ENCODE measurements at regions not wholly inside any gene's neighbourhood (a gene's known extent, or its start where the extent isn't known, plus 50 kb on each side); places are given as distances from the start of the nearest gene placed in this dataset.
"Not testable (repeated sequence)": the region's sequence is repeated elsewhere in the genome, so short reads cannot be mapped to it uniquely, and the experiment has no call there.

DNA sequence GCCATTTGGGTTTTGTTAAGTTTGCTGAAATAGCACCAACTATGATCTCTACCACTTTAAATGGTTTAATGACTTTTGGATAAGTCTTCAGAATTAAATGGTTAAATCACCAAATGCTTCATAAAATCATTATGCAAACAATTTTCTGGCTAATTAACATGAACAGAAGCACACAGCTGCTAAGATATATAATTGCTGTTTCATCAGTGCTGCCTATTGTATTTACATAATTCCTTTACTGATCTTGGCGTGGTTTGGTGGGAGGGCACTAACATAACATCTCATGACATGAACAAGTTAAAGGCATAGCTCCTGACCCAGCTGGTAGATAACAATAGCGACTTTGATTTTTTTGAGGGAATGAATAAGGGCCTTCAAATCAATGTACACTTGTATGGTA, 94.1 kb downstream of the FZD1 start (continued):
- TF ChIP-seq, protein P1, sequence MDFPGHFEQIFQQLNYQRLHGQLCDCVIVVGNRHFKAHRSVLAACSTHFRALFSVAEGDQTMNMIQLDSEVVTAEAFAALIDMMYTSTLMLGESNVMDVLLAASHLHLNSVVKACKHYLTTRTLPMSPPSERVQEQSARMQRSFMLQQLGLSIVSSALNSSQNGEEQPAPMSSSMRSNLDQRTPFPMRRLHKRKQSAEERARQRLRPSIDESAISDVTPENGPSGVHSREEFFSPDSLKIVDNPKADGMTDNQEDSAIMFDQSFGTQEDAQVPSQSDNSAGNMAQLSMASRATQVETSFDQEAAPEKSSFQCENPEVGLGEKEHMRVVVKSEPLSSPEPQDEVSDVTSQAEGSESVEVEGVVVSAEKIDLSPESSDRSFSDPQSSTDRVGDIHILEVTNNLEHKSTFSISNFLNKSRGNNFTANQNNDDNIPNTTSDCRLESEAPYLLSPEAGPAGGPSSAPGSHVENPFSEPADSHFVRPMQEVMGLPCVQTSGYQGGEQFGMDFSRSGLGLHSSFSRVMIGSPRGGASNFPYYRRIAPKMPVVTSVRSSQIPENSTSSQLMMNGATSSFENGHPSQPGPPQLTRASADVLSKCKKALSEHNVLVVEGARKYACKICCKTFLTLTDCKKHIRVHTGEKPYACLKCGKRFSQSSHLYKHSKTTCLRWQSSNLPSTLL (IDR thresholded peaks at IDR 0.05) = no peak
- TF ChIP-seq, protein P2, sequence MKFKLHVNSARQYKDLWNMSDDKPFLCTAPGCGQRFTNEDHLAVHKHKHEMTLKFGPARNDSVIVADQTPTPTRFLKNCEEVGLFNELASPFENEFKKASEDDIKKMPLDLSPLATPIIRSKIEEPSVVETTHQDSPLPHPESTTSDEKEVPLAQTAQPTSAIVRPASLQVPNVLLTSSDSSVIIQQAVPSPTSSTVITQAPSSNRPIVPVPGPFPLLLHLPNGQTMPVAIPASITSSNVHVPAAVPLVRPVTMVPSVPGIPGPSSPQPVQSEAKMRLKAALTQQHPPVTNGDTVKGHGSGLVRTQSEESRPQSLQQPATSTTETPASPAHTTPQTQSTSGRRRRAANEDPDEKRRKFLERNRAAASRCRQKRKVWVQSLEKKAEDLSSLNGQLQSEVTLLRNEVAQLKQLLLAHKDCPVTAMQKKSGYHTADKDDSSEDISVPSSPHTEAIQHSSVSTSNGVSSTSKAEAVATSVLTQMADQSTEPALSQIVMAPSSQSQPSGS (CRISPR knock-in tag; IDR thresholded peaks at IDR 0.05) = no peak
- TF ChIP-seq, protein P3, sequence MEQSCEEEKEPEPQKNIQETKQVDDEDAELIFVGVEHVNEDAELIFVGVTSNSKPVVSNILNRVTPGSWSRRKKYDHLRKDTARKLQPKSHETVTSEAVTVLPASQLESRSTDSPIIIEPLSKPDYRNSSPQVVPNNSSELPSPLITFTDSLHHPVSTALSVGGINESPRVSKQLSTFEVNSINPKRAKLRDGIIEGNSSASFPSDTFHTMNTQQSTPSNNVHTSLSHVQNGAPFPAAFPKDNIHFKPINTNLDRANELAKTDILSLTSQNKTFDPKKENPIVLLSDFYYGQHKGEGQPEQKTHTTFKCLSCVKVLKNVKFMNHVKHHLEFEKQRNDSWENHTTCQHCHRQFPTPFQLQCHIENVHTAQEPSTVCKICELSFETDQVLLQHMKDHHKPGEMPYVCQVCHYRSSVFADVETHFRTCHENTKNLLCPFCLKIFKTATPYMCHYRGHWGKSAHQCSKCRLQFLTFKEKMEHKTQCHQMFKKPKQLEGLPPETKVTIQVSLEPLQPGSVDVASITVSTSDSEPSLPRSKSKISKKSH (CRISPR knock-in tag; IDR thresholded peaks at IDR 0.05) = no peak
- TF ChIP-seq OTX1 (CRISPR knock-in tag; IDR thresholded peaks at IDR 0.05) = no peak
- no peak for TF ChIP-seq RB1 (IDR thresholded peaks at IDR 0.05; ENCODE audit: low read depth)
- TF ChIP-seq ZEB2 (IDR thresholded peaks at IDR 0.05) = no peak

DNA sequence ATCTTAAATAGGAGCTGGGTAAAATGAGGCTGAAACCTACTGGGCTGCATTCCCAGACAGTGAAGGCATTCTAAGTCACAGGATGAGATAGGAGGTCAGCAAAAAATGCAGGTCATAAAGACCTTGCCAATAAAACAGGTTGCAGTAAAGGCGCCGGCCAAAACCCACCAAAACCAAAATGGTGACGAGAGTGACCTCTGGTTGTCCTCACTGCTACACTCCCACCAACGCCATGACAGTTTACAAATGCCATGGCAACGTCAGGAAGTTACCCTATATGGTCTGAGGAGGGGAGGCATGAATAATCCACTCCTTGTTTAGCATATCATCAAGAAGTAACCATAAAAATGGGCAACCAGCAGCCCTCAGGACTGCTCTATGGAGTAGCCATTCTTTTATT, 100.9 kb downstream of the FZD1 start:
- POLR2A ChIA-PET = interaction anchor here (0.9 kb wide), 1 partner anchor 12 kb away, joined by 3 read pairs; no protein-coding TSS in a partner anchor
- H3K27ac ChIP-seq (ENCODE audit: extremely low read depth, low read depth, low read length) = peak overlapping the region; percentile 37; the same call in 1 of the 3 replicates
- H3K36me3 ChIP-seq (ENCODE audit: control insufficient read depth, insufficient read depth, low read length); H3K4me2 ChIP-seq (ENCODE audit: insufficient read depth, low read length); DNase-seq (ENCODE audit: extremely low read depth in 1 of 4, low spot score in 3 of 4); H3K4me1 ChIP-seq (replicated peaks in 1 of 2; ENCODE audit: control insufficient read depth in 2 of 2, insufficient read depth in 2 of 2, low read length in 2 of 2); BruUV-seq (replicated peaks); H3K9me1 ChIP-seq (ENCODE audit: control insufficient read depth, insufficient read depth, low read length); H3K79me2 ChIP-seq (ENCODE audit: control insufficient read depth, insufficient read depth, low read length); H3K9ac ChIP-seq (ENCODE audit: insufficient read depth in 1 of 2, low read depth in 2 of 2, low read length in 2 of 2); FAIRE-seq; H4K20me1 ChIP-seq (replicated peaks; ENCODE audit: control insufficient read depth, insufficient read depth, low read length); CTCF ChIA-PET (ENCODE audit: low intra/inter-chr PET ratio); intact Hi-C loops (cut with micrococcal nuclease); in situ Hi-C loops (cut with MboI); H3K4me3 ChIP-seq; H3K9me3 ChIP-seq (replicated peaks; ENCODE audit: control insufficient read depth, insufficient read depth, low read depth, low read length); H3K27me3 ChIP-seq (ENCODE audit: control insufficient read depth in 2 of 2, insufficient read depth in 2 of 2, low read length in 2 of 2); TF ChIP-seq NR2C2 (CRISPR knock-in tag; IDR thresholded peaks at IDR 0.05): not testable (repeated sequence)
- 9% methylated on average over 5 of the region's 5 CpGs for WGBS (ENCODE audit: insufficient coverage, low coverage, missing lambda C conversion rate)
- TF ChIP-seq ZNF644 (tag; IDR thresholded peaks at IDR 0.05; ENCODE audit: low read depth) = 0 out of 2 replicates have a peak, but pooled peaks have one; percentile 49
- TF ChIP-seq SRF (CRISPR knock-in tag; IDR thresholded peaks at IDR 0.05) = peak; percentile 74 to 95; a peak in 2 of 4 replicates
- TF ChIP-seq NR2C2 (tag; IDR thresholded peaks at IDR 0.05) = 0 out of 2 replicates have a peak, but pooled peaks have one; percentile 33
- TF ChIP-seq DMBX1 (CRISPR knock-in tag; IDR thresholded peaks at IDR 0.05; ENCODE audit: borderline replicate concordance) = peak; percentile 49; the same call in 1 of the 2 replicates
- TF ChIP-seq RFX1 (IDR thresholded peaks at IDR 0.05) = peak; percentile 80
- TF ChIP-seq YY1 (IDR thresholded peaks at IDR 0.05; ENCODE audit: borderline replicate concordance in 1 of 3, control insufficient read depth in 1 of 3, extremely low read depth in 1 of 3, insufficient read depth in 3 of 3, insufficient read length in 1 of 3, insufficient replicate concordance in 2 of 3, low read depth in 1 of 3, low read length in 2 of 3) = peak in 2 of 3 experiments; percentile 26 to 67
- TF ChIP-seq SMAD4 (CRISPR knock-in tag; conservative IDR thresholded peaks at IDR 0.05) = 0 out of 2 replicates have a peak, but pooled peaks have one; percentile 28
- TF ChIP-seq ESRRA (IDR thresholded peaks at IDR 0.05; ENCODE audit: borderline replicate concordance, low read depth) = peak; percentile 92
- peak overlapping the region; percentile 73 for H2AFZ ChIP-seq (ENCODE audit: low read depth, low read length)
- ATAC-seq = peak; percentile 40; the same call in 2 of the 3 replicates
